Hepatocyte (in vitro differentiated cells): ENCODE measurements at regions not wholly inside any gene's neighbourhood (a gene's known extent, or its start where the extent isn't known, plus 50 kb on each side); places are given as distances from the start of the nearest gene placed in this dataset. TPM values are rescaled to one million over a fixed set of nuclear protein-coding genes. Genes with fewer than 3 reads are reported as not detected.

Experiments used
- DNase-seq: peaks from one replicate; pipeline ENCODE4 v3.0.0-alpha.2; 2016; ENCODE audit warnings: low spot score
- H2AFZ ChIP-seq: fragments of 200-600 bp; sonication (generic); 2 replicates; pipeline ENCODE4 v1.6.0; 2016; ENCODE audit warnings: antibody characterized with exemption, mild to moderate bottlenecking
- H3K27ac ChIP-seq: fragments of 200-600 bp; sonication (generic); 2 replicates; pipeline ENCODE4 v1.5.1; 2016; ENCODE audit warnings: mild to moderate bottlenecking
- H3K27me3 ChIP-seq: fragments of 200-600 bp; sonication (generic); 2 replicates; pipeline ENCODE4 v1.6.1; 2016
- H3K36me3 ChIP-seq: fragments of 200-600 bp; sonication (generic); replicated peaks from 2 replicates; pipeline ENCODE4 v1.5.1; 2016; ENCODE audit warnings: low read depth; ENCODE audit not compliant: insufficient read depth
- H3K4me1 ChIP-seq: fragments of 200-600 bp; sonication (generic); 2 replicates; pipeline ENCODE4 v1.5.1; 2016; ENCODE audit warnings: mild to moderate bottlenecking, moderate library complexity; ENCODE audit not compliant: insufficient read depth
- H3K4me2 ChIP-seq: fragments of 200-600 bp; sonication (generic); 2 replicates; pipeline ENCODE4 v1.6.0; 2016
- H3K4me3 ChIP-seq: fragments of 200-600 bp; sonication (generic); 2 replicates; pipeline ENCODE4 v1.5.1; 2016; ENCODE audit warnings: mild to moderate bottlenecking
- H3K79me2 ChIP-seq: fragments of 200-600 bp; sonication (generic); 2 replicates; pipeline ENCODE4 v1.6.0; 2017; ENCODE audit warnings: mild to moderate bottlenecking
- H3K9me2 ChIP-seq: fragments of 200-600 bp; sonication (generic); replicated peaks from 2 replicates; pipeline ENCODE4 v1.6.0; 2017; ENCODE audit warnings: mild to moderate bottlenecking; ENCODE audit not compliant: insufficient read depth
- H3K9me3 ChIP-seq: fragments of 200-600 bp; sonication (generic); 2 replicates; pipeline ENCODE4 v1.5.1; 2016; ENCODE audit warnings: low read depth, mild to moderate bottlenecking
- H4K20me1 ChIP-seq: fragments of 200-600 bp; sonication (generic); 2 replicates; pipeline ENCODE4 v1.6.0; 2016; ENCODE audit warnings: mild to moderate bottlenecking; ENCODE audit not compliant: insufficient read depth, poor library complexity, severe bottlenecking
- EZH2 ChIP-seq: fragments of 200-600 bp; sonication (generic); IDR thresholded peaks from 2 replicates; pipeline ENCODE4 v1.6.1; 2016; ENCODE audit warnings: antibody characterized with exemption, mild to moderate bottlenecking, borderline replicate concordance
- EZH2phosphoT487 ChIP-seq: fragments of 200-600 bp; sonication (generic); IDR thresholded peaks from one replicate; pipeline ENCODE4 v1.6.1; 2018; ENCODE audit warnings: antibody characterized with exemption, mild to moderate bottlenecking, low read depth, moderate library complexity; ENCODE audit not compliant: unreplicated experiment, severe bottlenecking
- WGBS: methylation state at CpG from one replicate; pipeline ENCODE4 v1.1.6; 2016; ENCODE audit warnings: low lambda C conversion rate; ENCODE audit errors: missing lambda C conversion rate; 5-methylcytosine and 5-hydroxymethylcytosine counted together
- small RNA-seq: library from RNA; depleted of rRNA; stranded (forward); fragments of <200 nt; gene quantifications from one replicate; pipeline ENCODE3, GENCODE V24; 2014
- TF ChIP-seq, protein P1 (sequence below): fragments of 200-600 bp; sonication (generic); IDR thresholded peaks from 2 replicates; pipeline ENCODE4 v1.5.1; 2016; ENCODE audit warnings: antibody characterized with exemption, mild to moderate bottlenecking; ENCODE audit not compliant: poor library complexity

DNA sequence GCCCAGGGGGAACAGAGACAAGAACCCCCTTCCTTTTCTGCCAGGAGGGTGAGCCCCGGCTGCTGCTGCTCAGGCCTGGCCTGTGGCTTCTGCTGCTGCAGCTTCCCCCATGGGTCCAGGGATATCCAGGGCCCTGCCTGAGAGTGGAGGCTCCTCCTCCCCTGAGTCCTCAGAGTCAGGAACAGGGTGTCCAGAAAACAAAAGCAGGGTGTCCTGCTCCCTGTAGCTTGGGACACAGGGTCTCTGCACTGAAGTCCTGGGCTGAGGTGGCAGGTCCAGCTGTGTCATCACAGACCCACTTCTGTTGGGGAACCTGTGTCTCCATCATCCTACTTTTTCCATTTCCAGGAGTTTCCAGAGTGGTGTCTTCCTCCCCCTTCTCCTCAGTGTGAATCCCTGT, 76.1 kb downstream of the ZNF280B start:
- Histone ChIP-seq H4K20me1 (no peaks in the 10 kb centered on the region), H3K9me2 (no peaks in the 10 kb centered on the region), H3K27me3 (peaks cover 11% of the 10 kb centered on the region), H2AFZ (no peak overlapping the region), H3K4me2 (no peak overlapping the region), H3K9me3 (no peaks in the 10 kb centered on the region), H3K4me3 (no peak overlapping the region), H3K79me2 (no peaks in the 10 kb centered on the region), H3K36me3 (no peaks in the 10 kb centered on the region), H3K4me1 (no peaks in the 10 kb centered on the region), H3K27ac (no peak overlapping the region)
- TF ChIP-seq EZH2 = no peak
- TF ChIP-seq, protein P1, sequence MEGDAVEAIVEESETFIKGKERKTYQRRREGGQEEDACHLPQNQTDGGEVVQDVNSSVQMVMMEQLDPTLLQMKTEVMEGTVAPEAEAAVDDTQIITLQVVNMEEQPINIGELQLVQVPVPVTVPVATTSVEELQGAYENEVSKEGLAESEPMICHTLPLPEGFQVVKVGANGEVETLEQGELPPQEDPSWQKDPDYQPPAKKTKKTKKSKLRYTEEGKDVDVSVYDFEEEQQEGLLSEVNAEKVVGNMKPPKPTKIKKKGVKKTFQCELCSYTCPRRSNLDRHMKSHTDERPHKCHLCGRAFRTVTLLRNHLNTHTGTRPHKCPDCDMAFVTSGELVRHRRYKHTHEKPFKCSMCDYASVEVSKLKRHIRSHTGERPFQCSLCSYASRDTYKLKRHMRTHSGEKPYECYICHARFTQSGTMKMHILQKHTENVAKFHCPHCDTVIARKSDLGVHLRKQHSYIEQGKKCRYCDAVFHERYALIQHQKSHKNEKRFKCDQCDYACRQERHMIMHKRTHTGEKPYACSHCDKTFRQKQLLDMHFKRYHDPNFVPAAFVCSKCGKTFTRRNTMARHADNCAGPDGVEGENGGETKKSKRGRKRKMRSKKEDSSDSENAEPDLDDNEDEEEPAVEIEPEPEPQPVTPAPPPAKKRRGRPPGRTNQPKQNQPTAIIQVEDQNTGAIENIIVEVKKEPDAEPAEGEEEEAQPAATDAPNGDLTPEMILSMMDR = no peak
- TF ChIP-seq EZH2phosphoT487 = no peak
- no peak for DNase-seq
- WGBS = 64% methylated on average over 1 of the region's 1 CpG

DNA sequence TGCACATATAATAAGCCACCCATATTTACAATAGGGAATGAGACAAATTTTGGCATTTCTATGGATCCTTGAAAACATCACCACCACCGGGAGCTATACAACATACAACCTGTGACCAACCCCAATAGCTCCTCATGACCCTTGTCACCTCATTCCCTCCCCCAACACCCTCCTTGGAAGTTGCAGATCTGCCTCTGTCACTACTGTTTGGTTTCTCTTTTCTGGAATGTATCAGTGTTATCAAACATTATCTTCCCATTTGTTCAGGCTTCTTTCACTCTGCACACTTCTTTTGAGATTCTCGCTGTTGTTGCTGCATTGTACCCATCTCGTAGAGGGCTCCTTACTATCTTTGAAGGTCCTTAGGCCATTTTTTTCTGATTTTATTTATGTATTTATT, 75.6 kb downstream of the ZNF280B start:
- DNase-seq = no peak
- TF ChIP-seq, protein P1 = no peak
- TF ChIP-seq EZH2phosphoT487 (no peak), EZH2 (no peak)
- Histone ChIP-seq H3K79me2 (no peaks in the 10 kb centered on the region), H3K4me1 (no peaks in the 10 kb centered on the region), H3K4me3 (no peak overlapping the region), H3K36me3 (no peaks in the 10 kb centered on the region), H4K20me1 (no peaks in the 10 kb centered on the region), H3K9me3 (no peaks in the 10 kb centered on the region), H3K27me3 (peaks cover 11% of the 10 kb centered on the region), H3K27ac (no peak overlapping the region), H2AFZ (no peak overlapping the region), H3K9me2 (no peaks in the 10 kb centered on the region), H3K4me2 (no peak overlapping the region)
- 82% methylated on average over 3 of the region's 3 CpGs for WGBS

DNA sequence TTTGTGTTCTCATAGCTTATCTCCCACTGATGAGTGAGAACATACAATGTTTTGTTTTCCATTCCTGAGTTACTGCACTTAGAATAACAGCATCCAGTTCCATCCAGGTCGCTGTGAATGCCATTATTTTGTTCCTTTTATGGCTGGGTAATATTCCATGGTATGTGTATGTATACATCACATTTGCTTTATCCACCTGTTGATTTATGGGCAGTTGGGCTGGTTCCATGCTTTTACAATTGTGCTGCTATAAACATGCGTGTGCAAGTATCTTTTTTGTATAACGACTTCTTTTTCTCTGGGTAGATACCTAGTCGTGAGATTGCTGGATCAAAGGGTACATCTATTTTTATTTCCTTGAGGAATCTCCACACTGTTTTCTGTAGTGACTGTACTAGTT, 74.8 kb downstream of the ZNF280B start:
- Histone ChIP-seq H3K27me3 (peaks cover 11% of the 10 kb centered on the region), H2AFZ (no peak overlapping the region), H3K9me3 (no peaks in the 10 kb centered on the region), H3K36me3 (no peaks in the 10 kb centered on the region), H3K9me2 (no peaks in the 10 kb centered on the region), H4K20me1 (no peaks in the 10 kb centered on the region), H3K27ac (no peak overlapping the region), H3K4me2 (no peak overlapping the region), H3K4me3 (no peak overlapping the region), H3K79me2 (no peaks in the 10 kb centered on the region), H3K4me1 (no peaks in the 10 kb centered on the region)
- TF ChIP-seq EZH2 = no peak
- TF ChIP-seq EZH2phosphoT487 = no peak
- TF ChIP-seq, protein P1 = no peak
- DNase-seq = no peak
- WGBS = 62% methylated on average over 4 of the region's 4 CpGs

Small RNA genes lying in the stretch of these regions (small RNA-seq; reads per million reads assigned to genes)
- not detected for gene AC245291.3
- not detected for gene IGLVVII-41-1
